ENCODE measurements at regions not wholly inside any gene's neighbourhood (a gene's known extent, or its start where the extent isn't known, plus 50 kb on each side); places are given as distances from the start of the nearest gene placed in this dataset.

- TF ChIP-seq STAG1 (CRISPR knock-in tag; IDR thresholded peaks at IDR 0.05; ENCODE audit: borderline replicate concordance) (peak; percentile 27; the same call in 1 of the 2 replicates), ZNF764 (CRISPR knock-in tag; IDR thresholded peaks at IDR 0.05; ENCODE audit: low read depth) (no peak), ZNF785 (CRISPR knock-in tag; IDR thresholded peaks at IDR 0.05) (no peak), DACH1 (IDR thresholded peaks at IDR 0.05; ENCODE audit: partially characterized antibody) (peak; percentile 75), HCFC1 (IDR thresholded peaks at IDR 0.05; ENCODE audit: low read depth, low read length) (no peak), PCBP1 (IDR thresholded peaks at IDR 0.05; ENCODE audit: low read depth, low read length, poor library complexity, severe bottlenecking) (no peak), TCF7 (IDR thresholded peaks at IDR 0.05; ENCODE audit: borderline replicate concordance) (no peak), KAT2B (IDR thresholded peaks at IDR 0.05; ENCODE audit: low read depth, low read length) (no peak), THRA (IDR thresholded peaks at IDR 0.05) (no peak), HNRNPH1 (optimal IDR thresholded peaks at IDR 0.05; ENCODE audit: low read depth, low read length) (no peak), NR2C2 (CRISPR knock-in tag; IDR thresholded peaks at IDR 0.05) (no peak), NR2C2 (tag; IDR thresholded peaks at IDR 0.05) (peak; percentile 88), NFIX (CRISPR knock-in tag; IDR thresholded peaks at IDR 0.05; ENCODE audit: low read depth) (no peak), GATAD2B (IDR thresholded peaks at IDR 0.05; ENCODE audit: borderline replicate concordance) (peak; percentile 23; the same call in 1 of the 2 replicates), GABPA (tag; conservative IDR thresholded peaks at IDR 0.05; ENCODE audit: low read depth) (no peak), MAFG (tag; conservative IDR thresholded peaks at IDR 0.05) (no peak), NONO (IDR thresholded peaks at IDR 0.05; ENCODE audit: low read depth in 2 of 2, low read length in 1 of 2) (no peak), MBD2 (IDR thresholded peaks at IDR 0.05; ENCODE audit: borderline replicate concordance, low read depth) (no peak), ZNF589 (CRISPR knock-in tag; IDR thresholded peaks at IDR 0.05; ENCODE audit: low read depth) (0 out of 2 replicates have a peak, but pooled peaks have one; percentile 36), JUN (IDR thresholded peaks at IDR 0.05; ENCODE audit: borderline replicate concordance, low read depth, low read length) (peak; percentile 34; the same call in 1 of the 2 replicates), JUN (CRISPR knock-in tag; IDR thresholded peaks at IDR 0.05; ENCODE audit: borderline replicate concordance) (no peak), NCOA1 (IDR thresholded peaks at IDR 0.05; ENCODE audit: low read depth) (0 out of 2 replicates have a peak, but pooled peaks have one; percentile 18), KDM5B (IDR thresholded peaks at IDR 0.05; ENCODE audit: insufficient replicate concordance, low read depth, low read length) (no peak), SRSF9 (IDR thresholded peaks at IDR 0.05; ENCODE audit: borderline replicate concordance, low read depth, low read length) (no peak), ETS1 (conservative IDR thresholded peaks at IDR 0.05; ENCODE audit: control insufficient read depth, low read depth, low read length) (no peak), ZBTB12 (CRISPR knock-in tag; IDR thresholded peaks at IDR 0.05) (no peak), DMBX1 (CRISPR knock-in tag; IDR thresholded peaks at IDR 0.05; ENCODE audit: borderline replicate concordance) (0 out of 2 replicates have a peak, but pooled peaks have one; percentile 21)
Observed at GRCh38 chr3:170811928-170812591, 57.9 kb downstream of the RPL22L1 start (continued).

Data from K562 (cell line).